Neutrophil (primary cell): ENCODE measurements at regions not wholly inside any gene's neighbourhood (a gene's known extent, or its start where the extent isn't known, plus 50 kb on each side); places are given as distances from the start of the nearest gene placed in this dataset.
A peak's percentile ranks its signal among the peaks of the same experiment; 100 is the strongest.

ENCODE experiments used
- H3K27ac ChIP-seq: fragments of 200-600 bp; sonication (generic); 2 replicates; pipeline ENCODE4 v1.5.1; 2016; ENCODE audit warnings: mild to moderate bottlenecking, moderate library complexity
- H3K27me3 ChIP-seq: fragments of 200-600 bp; sonication (generic); 2 replicates; pipeline ENCODE4 v1.6.0; 2016; ENCODE audit warnings: mild to moderate bottlenecking
- H3K36me3 ChIP-seq: fragments of 200-600 bp; sonication (generic); 2 replicates; pipeline ENCODE4 v1.5.1; 2017
- H3K4me1 ChIP-seq, 2 experiments: fragments of 200-600 bp in 1 of 2; sonication (generic) in 1 of 2; 1 replicate in 1 of 2; 2 replicates in 1 of 2; pipeline versions ENCODE4 v1.5.1 to v1.6.1; 2013 to 2016; ENCODE audit warnings: low read depth in 1 of 2, low read length in 1 of 2, mild to moderate bottlenecking in 1 of 2, moderate library complexity in 1 of 2; ENCODE audit not compliant: control insufficient read depth in 1 of 2, insufficient read depth in 1 of 2
- H3K4me3 ChIP-seq, 2 experiments: fragments of 200-600 bp in 1 of 2; sonication (generic) in 1 of 2; 1 replicate in 1 of 2; 2 replicates in 1 of 2; pipeline ENCODE4 v1.5.1; 2013 to 2016; ENCODE audit warnings: low read depth in 1 of 2, low read length in 1 of 2, mild to moderate bottlenecking in 1 of 2, moderate library complexity in 1 of 2
- H3K9me3 ChIP-seq: fragments of 200-600 bp; sonication (generic); 2 replicates; pipeline ENCODE4 v1.5.1; 2016
- TF ChIP-seq, protein P1 (sequence below): fragments of 200-600 bp; sonication (generic); IDR thresholded peaks from 2 replicates; pipeline ENCODE4 v1.5.1; 2016; ENCODE audit warnings: antibody characterized with exemption

DNA sequence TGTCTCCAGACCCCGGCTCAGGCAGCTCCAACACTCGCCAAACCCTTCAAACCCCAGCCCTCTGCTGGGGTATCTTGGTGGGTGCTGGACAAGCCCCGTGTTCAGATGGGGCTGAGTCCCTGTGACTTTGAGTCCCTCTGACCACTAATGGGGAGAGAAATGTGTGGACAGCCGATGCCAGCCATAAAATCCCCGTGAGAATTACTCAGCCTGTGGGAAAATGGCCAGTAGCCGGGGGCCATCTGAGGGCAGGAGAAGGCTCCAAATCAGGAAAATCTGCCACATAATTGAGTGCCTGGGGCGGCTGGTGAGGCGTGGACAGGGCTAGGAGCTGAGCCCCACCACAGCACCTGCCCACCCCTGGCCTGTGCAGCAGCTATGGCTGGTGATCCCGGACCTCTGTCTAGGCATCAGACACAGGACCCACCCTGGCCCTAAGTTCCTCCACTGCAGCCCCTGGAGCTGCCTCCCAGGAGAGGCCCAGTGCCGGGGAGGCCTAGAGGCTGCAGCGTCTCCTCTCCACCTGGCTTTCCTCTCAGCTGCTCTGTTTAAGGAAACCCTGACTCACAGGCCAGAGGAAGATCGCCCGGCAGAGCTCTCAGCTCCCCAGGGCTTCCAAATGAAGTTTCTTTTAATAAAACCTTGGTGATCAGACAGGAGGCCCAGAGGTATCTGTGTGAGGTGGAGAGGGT lies 53.7 kb upstream of the SLCO4A1 start:
- Histone ChIP-seq H3K27me3 (peaks cover 52% of the 10 kb centered on the region), H3K36me3 (peaks cover 23% of the 10 kb centered on the region), H3K9me3 (no peaks in the 10 kb centered on the region), H3K4me1 (peaks cover 0 to 13% of the 10 kb centered on the region in 2 experiments), H3K4me3 (no peak overlapping the region), H3K27ac (peak overlapping the region; percentile 51)
- TF ChIP-seq, protein P1, sequence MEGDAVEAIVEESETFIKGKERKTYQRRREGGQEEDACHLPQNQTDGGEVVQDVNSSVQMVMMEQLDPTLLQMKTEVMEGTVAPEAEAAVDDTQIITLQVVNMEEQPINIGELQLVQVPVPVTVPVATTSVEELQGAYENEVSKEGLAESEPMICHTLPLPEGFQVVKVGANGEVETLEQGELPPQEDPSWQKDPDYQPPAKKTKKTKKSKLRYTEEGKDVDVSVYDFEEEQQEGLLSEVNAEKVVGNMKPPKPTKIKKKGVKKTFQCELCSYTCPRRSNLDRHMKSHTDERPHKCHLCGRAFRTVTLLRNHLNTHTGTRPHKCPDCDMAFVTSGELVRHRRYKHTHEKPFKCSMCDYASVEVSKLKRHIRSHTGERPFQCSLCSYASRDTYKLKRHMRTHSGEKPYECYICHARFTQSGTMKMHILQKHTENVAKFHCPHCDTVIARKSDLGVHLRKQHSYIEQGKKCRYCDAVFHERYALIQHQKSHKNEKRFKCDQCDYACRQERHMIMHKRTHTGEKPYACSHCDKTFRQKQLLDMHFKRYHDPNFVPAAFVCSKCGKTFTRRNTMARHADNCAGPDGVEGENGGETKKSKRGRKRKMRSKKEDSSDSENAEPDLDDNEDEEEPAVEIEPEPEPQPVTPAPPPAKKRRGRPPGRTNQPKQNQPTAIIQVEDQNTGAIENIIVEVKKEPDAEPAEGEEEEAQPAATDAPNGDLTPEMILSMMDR, result no peak

DNA sequence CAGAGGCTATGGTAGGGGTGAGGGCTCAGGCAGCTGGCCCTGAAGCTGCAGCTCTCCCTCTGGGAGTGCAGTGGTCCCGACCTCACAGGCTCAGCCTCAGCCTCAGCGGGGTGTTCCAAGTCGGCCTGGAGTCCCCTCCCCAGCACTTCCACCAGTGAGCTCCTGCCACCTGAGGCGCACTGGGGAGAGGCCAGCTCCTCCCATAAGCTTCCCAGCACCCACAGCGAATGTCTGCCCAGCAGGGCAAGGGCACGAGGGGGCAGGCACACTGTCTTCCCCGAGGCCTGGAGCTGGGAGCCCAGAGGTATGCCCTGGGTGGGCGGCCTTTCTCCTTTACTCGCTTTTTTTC lies 53.2 kb upstream of the SLCO4A1 start:
- Histone ChIP-seq H3K36me3 (peaks cover 27% of the 10 kb centered on the region), H3K9me3 (no peaks in the 10 kb centered on the region), H3K4me1 (peaks cover 0 to 13% of the 10 kb centered on the region in 2 experiments), H3K27ac (no peak overlapping the region), H3K27me3 (peaks cover 47% of the 10 kb centered on the region), H3K4me3 (no peak overlapping the region)
- TF ChIP-seq, protein P1, result no peak

DNA sequence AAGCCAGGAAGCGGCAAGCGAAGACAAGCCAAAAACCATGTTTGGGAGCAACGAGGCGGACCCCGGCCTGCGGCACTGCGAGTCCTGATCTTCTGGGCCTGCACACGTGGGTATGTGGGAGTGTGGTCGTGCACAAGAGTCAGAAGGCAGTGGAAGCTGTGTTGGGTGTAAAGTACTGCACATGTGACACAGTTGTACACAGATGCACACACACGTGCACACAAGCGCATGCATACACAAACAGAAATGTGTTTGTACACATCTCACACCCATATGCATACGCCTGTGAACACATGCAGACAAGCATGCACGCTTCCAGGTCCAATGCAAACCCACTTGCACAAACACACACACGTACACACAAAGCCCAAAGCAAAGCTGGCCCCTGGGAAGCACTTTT lies 52.6 kb upstream of the SLCO4A1 start:
- TF ChIP-seq, protein P1, result no peak
- Histone ChIP-seq H3K4me3 (no peak overlapping the region), H3K27ac (no peak overlapping the region), H3K9me3 (no peaks in the 10 kb centered on the region), H3K36me3 (peaks cover 32% of the 10 kb centered on the region), H3K27me3 (peaks cover 41% of the 10 kb centered on the region), H3K4me1 (peaks cover 0 to 13% of the 10 kb centered on the region in 2 experiments)

DNA sequence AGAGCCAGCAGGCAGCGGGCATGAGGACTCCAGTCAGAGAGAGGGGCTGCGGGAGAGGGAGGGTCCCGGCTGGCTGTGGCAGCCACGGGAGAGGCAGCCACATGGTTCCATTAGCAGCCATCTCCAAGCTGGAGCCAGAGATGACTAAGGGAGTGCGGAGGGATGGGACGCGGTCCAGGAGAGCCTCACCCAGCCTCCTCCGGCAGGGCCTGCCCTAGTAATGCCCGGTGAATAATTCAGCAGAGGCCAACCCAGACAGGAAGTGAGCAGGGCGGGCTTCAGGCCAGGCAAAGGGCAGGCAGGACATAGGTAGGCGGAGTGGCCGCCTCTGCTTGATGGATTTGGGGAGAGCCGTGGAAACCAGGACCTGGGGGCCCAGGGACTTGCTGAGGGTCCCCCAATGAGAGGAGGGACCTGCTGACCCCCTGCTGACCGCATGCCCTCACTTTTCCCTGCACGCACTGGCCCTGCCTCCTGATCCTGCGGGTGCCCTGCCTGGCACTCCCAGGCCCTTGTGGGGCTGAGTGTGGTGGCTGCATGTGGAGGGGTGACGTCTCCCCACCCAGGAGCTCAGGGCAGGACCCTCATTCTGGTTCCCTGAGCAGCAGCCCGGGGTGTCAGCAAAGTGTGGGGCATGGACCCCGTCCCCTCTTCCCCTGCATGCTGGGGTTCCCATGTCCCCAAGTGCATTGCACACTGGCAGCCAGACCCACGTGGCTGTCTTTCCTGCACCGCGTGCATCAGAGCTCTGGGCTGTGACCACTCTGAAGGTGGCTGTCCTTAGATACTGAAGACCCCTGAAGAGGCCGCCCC lies 51.8 kb upstream of the SLCO4A1 start:
- H3K4me1 ChIP-seq, result peaks cover 0 to 13% of the 10 kb centered on the region in 2 experiments
- TF ChIP-seq, protein P1, result no peak
- H3K27ac ChIP-seq, result no peak overlapping the region
- H3K4me3 ChIP-seq, result no peak overlapping the region
- peaks cover 33% of the 10 kb centered on the region for H3K27me3 ChIP-seq
- H3K9me3 ChIP-seq, result no peaks in the 10 kb centered on the region
- peaks cover 38% of the 10 kb centered on the region for H3K36me3 ChIP-seq

DNA sequence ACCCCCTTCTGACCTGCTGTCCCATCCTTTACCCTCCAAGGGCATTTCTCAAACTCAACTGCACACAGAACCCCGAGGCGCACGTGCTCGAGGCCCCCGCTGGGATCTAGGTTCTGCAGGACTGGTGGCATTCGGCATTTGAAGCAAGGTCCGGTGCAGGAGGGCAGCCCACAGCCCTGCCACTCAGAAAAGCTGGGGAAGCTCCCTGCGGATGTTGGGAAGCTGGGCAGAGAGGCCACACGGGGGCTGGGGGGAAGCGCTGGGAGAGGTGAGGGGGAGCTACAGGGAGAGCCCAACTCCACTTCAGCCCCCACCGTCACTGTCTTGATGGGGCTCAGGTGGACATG lies 51.2 kb upstream of the SLCO4A1 start:
- TF ChIP-seq, protein P1, result no peak
- no peaks in the 10 kb centered on the region for H3K9me3 ChIP-seq
- no peak overlapping the region for H3K4me3 ChIP-seq
- peaks cover 27% of the 10 kb centered on the region for H3K27me3 ChIP-seq
- peaks cover 43% of the 10 kb centered on the region for H3K36me3 ChIP-seq
- no peak overlapping the region for H3K27ac ChIP-seq
- peaks cover under 1 to 19% of the 10 kb centered on the region in 2 experiments for H3K4me1 ChIP-seq
